ENCODE measurements at regions not wholly inside any gene's neighbourhood (a gene's known extent, or its start where the extent isn't known, plus 50 kb on each side); places are given as distances from the start of the nearest gene placed in this dataset.
A peak's percentile ranks its signal among the peaks of the same experiment; 100 is the strongest.

DNA sequence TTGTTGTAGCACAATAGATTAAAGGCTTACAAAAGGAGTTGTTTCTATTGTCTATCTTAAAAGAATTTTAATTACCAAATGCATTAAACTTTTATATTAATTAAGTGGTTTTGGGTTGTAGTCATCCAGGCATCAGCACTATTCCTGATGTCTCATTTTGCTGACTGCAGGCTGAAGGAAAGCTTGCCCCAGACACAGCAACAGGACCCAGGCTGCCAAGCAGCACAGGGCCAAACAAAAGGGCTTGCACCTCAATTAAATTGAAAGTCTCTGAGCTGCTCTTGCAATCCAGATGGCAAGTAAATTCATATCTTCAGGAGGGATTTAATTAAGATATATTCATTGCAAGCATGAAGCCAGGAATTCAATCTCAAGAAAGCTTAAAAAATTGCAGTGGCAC is 80.7 kb upstream of the CHODL start:
- Histone ChIP-seq H3K4me1 (ENCODE audit: control insufficient read depth, insufficient read depth, low read length) (no peaks in the 10 kb centered on the region), H3K27ac (ENCODE audit: low read length) (no peak overlapping the region), H3K27me3 (ENCODE audit: control insufficient read depth, insufficient read depth, low read length) (no peaks in the 10 kb centered on the region), H3K4me3 (ENCODE audit: low read length) (no peak overlapping the region), H3K9me3 (ENCODE audit: control insufficient read depth, insufficient read depth, low read length) (no peaks in the 10 kb centered on the region), H3K36me3 (ENCODE audit: control insufficient read depth, insufficient read depth, low read length) (no peaks in the 10 kb centered on the region)
- peaks cover 4 to 9% of the 10 kb centered on the region in 2 donors for H3K4me1 Mint-ChIP-seq
- no peaks in the 10 kb centered on the region for H3K36me3 Mint-ChIP-seq
- H3K4me3 Mint-ChIP-seq = no peak overlapping the region
- TF ChIP-seq, protein P1, sequence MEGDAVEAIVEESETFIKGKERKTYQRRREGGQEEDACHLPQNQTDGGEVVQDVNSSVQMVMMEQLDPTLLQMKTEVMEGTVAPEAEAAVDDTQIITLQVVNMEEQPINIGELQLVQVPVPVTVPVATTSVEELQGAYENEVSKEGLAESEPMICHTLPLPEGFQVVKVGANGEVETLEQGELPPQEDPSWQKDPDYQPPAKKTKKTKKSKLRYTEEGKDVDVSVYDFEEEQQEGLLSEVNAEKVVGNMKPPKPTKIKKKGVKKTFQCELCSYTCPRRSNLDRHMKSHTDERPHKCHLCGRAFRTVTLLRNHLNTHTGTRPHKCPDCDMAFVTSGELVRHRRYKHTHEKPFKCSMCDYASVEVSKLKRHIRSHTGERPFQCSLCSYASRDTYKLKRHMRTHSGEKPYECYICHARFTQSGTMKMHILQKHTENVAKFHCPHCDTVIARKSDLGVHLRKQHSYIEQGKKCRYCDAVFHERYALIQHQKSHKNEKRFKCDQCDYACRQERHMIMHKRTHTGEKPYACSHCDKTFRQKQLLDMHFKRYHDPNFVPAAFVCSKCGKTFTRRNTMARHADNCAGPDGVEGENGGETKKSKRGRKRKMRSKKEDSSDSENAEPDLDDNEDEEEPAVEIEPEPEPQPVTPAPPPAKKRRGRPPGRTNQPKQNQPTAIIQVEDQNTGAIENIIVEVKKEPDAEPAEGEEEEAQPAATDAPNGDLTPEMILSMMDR (IDR thresholded peaks at IDR 0.05) = no peak
- DNase-seq (no peak), ATAC-seq (no peak)
- peaks cover 8 to 10% of the 10 kb centered on the region in 2 donors for H3K27me3 Mint-ChIP-seq (ENCODE audit: low read depth in 2 of 2)
- no peaks in the 10 kb centered on the region for H3K9me3 Mint-ChIP-seq
- no peak overlapping the region for H3K27ac Mint-ChIP-seq
- intact Hi-C loops (cut with micrococcal nuclease) = no loop called here

- no peak for DNase-seq
- WGBS (ENCODE audit: insufficient coverage) = 91% methylated on average over 2 of the region's 3 CpGs
- Mint-ChIP-seq H3K4me1 (peaks cover 4 to 9% of the 10 kb centered on the region in 2 donors), H3K4me3 (no peak overlapping the region), H3K9me3 (no peaks in the 10 kb centered on the region), H3K27ac (no peak overlapping the region), H3K27me3 (ENCODE audit: low read depth in 2 of 2) (peaks cover 8 to 10% of the 10 kb centered on the region in 2 donors), H3K36me3 (no peaks in the 10 kb centered on the region)
- Histone ChIP-seq H3K9me3 (ENCODE audit: control insufficient read depth, insufficient read depth, low read length) (no peaks in the 10 kb centered on the region), H3K27me3 (ENCODE audit: control insufficient read depth, insufficient read depth, low read length) (no peaks in the 10 kb centered on the region), H3K4me3 (ENCODE audit: low read length) (no peak overlapping the region), H3K4me1 (ENCODE audit: control insufficient read depth, insufficient read depth, low read length) (no peaks in the 10 kb centered on the region), H3K27ac (ENCODE audit: low read length) (no peak overlapping the region), H3K36me3 (ENCODE audit: control insufficient read depth, insufficient read depth, low read length) (no peaks in the 10 kb centered on the region)
- TF ChIP-seq, protein P1 (IDR thresholded peaks at IDR 0.05) = no peak
- peak in 1 of 3 donors; percentile 35 for ATAC-seq
- intact Hi-C loops (cut with micrococcal nuclease) = no loop called here
Measured at GRCh38 chr21:18161841-18162240, 82.8 kb upstream of the CHODL start.

GRCh38 chr21:18157406-18157805 is 87.2 kb upstream of the CHODL start:
- ATAC-seq (no peak), DNase-seq (no peak)
- peaks cover 42% of the 10 kb centered on the region in 2 donors for H3K4me1 Mint-ChIP-seq
- H3K27me3 ChIP-seq (ENCODE audit: control insufficient read depth, insufficient read depth, low read length) = no peaks in the 10 kb centered on the region
- peaks cover 13% of the 10 kb centered on the region for H3K4me1 ChIP-seq (ENCODE audit: control insufficient read depth, insufficient read depth, low read length)
- WGBS (ENCODE audit: insufficient coverage) = 100% methylated on average over 1 of the region's 1 CpG
- intact Hi-C loops (cut with micrococcal nuclease) = no loop called here
- H3K36me3 ChIP-seq (ENCODE audit: control insufficient read depth, insufficient read depth, low read length) = no peaks in the 10 kb centered on the region
- H3K36me3 Mint-ChIP-seq = no peaks in the 10 kb centered on the region
- H3K27ac Mint-ChIP-seq = no peak overlapping the region
- H3K4me3 ChIP-seq (ENCODE audit: low read length) = no peak overlapping the region
- H3K9me3 ChIP-seq (ENCODE audit: control insufficient read depth, insufficient read depth, low read length) = no peaks in the 10 kb centered on the region
- no peak overlapping the region for H3K27ac ChIP-seq (ENCODE audit: low read length)
- peaks cover 0 to 5% of the 10 kb centered on the region in 2 donors for H3K27me3 Mint-ChIP-seq (ENCODE audit: low read depth in 2 of 2)
- TF ChIP-seq, protein P1 (IDR thresholded peaks at IDR 0.05) = no peak
- no peak overlapping the region for H3K4me3 Mint-ChIP-seq
- no peaks in the 10 kb centered on the region for H3K9me3 Mint-ChIP-seq

DNA sequence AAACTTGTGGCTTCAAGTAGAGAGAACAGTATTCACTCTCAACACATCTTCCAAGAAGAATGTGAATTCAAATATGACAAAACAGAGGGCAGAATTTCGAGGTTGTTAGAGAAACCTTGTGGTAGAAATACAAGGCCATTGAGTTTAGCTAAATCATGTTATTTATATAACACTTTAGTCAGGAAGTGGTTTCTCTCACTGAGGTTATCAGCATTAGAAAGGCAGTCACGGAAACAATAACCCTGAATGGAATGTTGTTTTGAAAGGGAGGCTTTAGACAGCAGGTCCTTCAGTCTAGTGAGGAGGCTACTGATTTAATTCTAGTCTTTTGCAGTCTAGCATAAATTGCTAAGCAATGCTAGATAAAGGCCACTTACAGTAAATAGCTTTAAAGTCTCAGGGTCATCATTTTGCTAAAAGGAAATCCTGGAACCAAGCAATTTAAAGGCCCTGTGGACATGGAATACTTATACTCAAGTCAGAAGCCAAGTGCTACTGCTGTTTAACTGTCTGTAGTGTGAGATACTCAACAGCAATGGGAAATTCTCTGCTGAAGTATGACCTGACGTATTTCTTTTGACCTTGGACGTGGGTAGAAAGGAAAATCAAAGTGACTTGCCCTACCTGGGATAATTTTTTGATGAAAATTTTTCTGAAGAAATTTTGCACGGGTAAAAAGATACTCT is 89.0 kb upstream of the CHODL start:
- no peaks in the 10 kb centered on the region for H3K9me3 Mint-ChIP-seq

More for the DNA sequence above, 89.0 kb upstream of the CHODL start:
- ATAC-seq (peak; percentile 67 to 77 (median 71)), DNase-seq (peak in 1 of 2 donors; percentile 39)
- intact Hi-C loops (cut with micrococcal nuclease) = no loop called here
- Histone ChIP-seq H3K36me3 (ENCODE audit: control insufficient read depth, insufficient read depth, low read length) (no peaks in the 10 kb centered on the region), H3K4me3 (ENCODE audit: low read length) (no peak overlapping the region), H3K4me1 (ENCODE audit: control insufficient read depth, insufficient read depth, low read length) (peaks cover 24% of the 10 kb centered on the region), H3K9me3 (ENCODE audit: control insufficient read depth, insufficient read depth, low read length) (no peaks in the 10 kb centered on the region), H3K27ac (ENCODE audit: low read length) (peak overlapping the region; percentile 4), H3K27me3 (ENCODE audit: control insufficient read depth, insufficient read depth, low read length) (no peaks in the 10 kb centered on the region)
- TF ChIP-seq, protein P1 (IDR thresholded peaks at IDR 0.05) = no peak
- no peaks in the 10 kb centered on the region for H3K27me3 Mint-ChIP-seq (ENCODE audit: low read depth in 2 of 2)
- H3K36me3 Mint-ChIP-seq = no peaks in the 10 kb centered on the region
- peaks cover 52% of the 10 kb centered on the region in 2 donors for H3K4me1 Mint-ChIP-seq
- peak overlapping the region; percentile 68 for H3K4me3 Mint-ChIP-seq
- H3K27ac Mint-ChIP-seq = peak overlapping the region; percentile 4 to 19
- 58% methylated on average over 4 of the region's 5 CpGs for whole genome bisulfite sequencing (ENCODE audit: insufficient coverage)
